ENCODE measurements at regions not wholly inside any gene's neighbourhood (a gene's known extent, or its start where the extent isn't known, plus 50 kb on each side); places are given as distances from the start of the nearest gene placed in this dataset.
"Not testable (repeated sequence)": the region's sequence is repeated elsewhere in the genome, so short reads cannot be mapped to it uniquely, and the experiment has no call there.

GRCh38 chr10:6677129-6677528, 97.1 kb upstream of the PRKCQ start:
- not testable (repeated sequence) for TF ChIP-seq EZH2 (IDR thresholded peaks at IDR 0.05; ENCODE audit: insufficient read depth, poor library complexity, severe bottlenecking); EZH2phosphoT487 (IDR thresholded peaks at IDR 0.05; ENCODE audit: insufficient read depth, low read depth)
